Embryonic facial prominence (tissue), 1 donor: ENCODE measurements at regions not wholly inside any gene's neighbourhood (a gene's known extent, or its start where the extent isn't known, plus 50 kb on each side); places are given as distances from the start of the nearest gene placed in this dataset.
"Not testable (repeated sequence)": the region's sequence is repeated elsewhere in the genome, so short reads cannot be mapped to it uniquely, and the experiment has no call there.

Source experiments
- DNase-seq: peaks from one replicate; pipeline ENCODE4 v3.0.0-alpha.2; 2016; ENCODE audit errors: extremely low spot score

- no peak for DNase-seq
Observed at GRCh38 chr15:95600367-95600766, 730.1 kb upstream of the NR2F2 start.

- no peak for DNase-seq
Observed at GRCh38 chr15:95600884-95601283, 729.6 kb upstream of the NR2F2 start.

DNA sequence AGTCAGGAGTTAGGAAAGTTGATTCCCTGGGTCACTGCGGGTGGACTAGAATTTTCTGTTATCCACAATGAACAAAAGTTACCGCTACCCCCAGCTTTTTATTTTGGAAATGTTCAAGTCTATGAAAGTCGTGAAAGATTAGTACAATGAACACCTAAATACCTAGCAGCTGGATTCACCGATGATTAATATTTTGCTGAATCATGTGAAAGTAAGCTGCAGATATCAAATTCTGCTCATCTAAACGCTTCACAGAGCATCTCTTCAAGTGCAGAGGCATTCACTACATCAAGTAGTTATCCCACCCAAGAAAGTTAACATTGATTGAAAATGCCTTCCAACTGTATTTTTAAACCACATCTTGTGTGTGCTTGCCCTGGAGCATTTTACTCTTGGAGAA is 729.0 kb upstream of the NR2F2 start:
- DNase-seq, result no peak

- no peak for DNase-seq
Observed at GRCh38 chr15:95603802-95604201, 726.7 kb upstream of the NR2F2 start.

DNA sequence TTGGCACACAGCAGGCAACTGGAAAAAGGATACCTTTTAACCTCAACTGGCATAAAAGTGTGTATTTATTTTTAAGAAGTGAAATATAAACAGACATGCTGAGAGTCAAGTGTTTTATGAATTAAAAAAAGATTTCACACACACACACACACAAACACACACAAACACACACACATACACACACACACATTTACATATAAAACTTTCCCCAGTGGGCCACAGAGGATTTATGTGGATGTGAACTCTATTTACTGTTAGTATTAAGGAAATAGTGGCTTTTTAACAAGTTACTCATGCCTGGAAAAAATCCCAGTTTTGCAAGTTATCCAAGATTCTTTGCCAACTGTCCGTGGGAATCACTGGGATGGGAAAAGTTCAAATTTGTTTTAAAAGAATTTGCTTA is 725.9 kb upstream of the NR2F2 start:
- no peak for DNase-seq

DNA sequence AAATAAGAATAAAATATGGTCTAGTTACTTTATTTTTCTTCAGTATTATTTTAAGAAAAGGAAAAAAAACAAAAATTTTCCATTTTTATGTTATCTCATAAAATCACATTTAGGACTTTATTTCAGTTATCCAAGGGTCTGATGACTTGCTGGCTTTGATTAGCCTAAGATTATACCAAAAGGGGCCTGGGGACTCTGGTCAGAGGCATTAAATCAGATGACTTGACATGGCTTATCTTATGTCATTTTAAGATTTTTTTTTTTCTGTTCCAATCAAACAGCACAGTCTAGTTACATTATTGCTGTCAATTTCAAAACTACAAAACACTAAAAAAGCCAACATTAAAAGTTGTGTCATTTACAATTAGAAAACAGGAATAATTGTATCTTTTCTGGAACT is 725.4 kb upstream of the NR2F2 start:
- no peak for DNase-seq

- no peak for DNase-seq
Observed at GRCh38 chr15:95606551-95606950, 723.9 kb upstream of the NR2F2 start.

DNA sequence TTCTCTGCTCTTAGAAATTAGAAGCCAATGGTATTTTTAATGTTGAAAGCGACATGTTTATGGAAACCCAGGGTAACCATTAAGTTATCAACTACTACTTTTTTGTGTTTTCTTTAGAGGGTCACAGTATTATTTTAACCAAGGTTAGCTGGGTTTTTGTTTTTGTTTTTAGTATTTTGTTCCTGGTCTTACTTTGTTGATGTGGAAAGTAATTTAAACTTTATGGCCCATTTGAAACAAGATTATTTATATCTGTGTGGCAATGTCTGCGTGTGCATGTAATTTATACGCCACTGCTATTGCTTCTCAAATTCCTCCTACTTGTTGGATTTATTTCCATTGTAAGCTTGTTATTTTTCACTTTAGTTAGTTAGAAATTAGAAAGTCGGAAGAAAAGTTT is 722.1 kb upstream of the NR2F2 start:
- DNase-seq, result no peak

DNA sequence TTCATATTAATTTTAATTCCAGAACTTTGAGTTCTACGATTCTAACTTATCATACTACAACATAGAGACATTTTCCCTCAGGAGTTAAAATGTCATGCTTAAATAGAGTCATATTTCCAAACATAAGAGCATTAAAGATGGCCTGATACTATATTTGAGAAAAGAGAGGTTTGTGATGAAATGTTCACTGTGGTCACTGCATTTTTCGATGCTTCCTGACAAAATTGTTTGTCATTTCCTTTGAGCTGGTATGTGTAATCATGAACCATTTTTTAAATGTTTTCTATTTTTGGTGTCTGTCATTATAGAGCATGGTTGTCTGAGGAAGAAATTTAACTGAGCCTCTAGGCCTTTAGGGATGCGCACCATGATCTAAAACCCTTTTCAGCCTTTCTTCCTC is 721.4 kb upstream of the NR2F2 start:
- no peak for DNase-seq

- DNase-seq, result no peak
Observed at GRCh38 chr15:95610945-95611344, 719.6 kb upstream of the NR2F2 start.

DNA sequence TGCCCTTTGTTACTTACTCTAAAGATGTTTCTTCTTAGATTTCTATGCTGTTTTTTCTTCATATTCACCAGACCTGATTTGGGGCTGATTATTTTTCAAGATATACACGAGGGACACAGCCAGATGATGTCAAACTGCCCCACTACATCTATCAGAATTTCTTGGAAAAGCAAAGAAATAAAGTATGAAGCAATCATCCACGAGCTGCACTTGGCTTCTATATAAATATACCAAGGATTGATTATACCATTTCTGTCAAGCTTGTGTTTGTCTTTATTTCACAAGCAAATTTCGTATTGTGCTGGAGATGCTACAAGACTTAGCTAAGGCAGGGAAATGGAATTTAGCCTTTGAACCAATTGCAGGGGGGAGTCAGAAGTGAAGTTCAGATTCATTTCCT is 715.1 kb upstream of the NR2F2 start:
- no peak for DNase-seq

GRCh38 chr15:95616306-95616705 is 714.2 kb upstream of the NR2F2 start:
- DNase-seq, result no peak

DNA sequence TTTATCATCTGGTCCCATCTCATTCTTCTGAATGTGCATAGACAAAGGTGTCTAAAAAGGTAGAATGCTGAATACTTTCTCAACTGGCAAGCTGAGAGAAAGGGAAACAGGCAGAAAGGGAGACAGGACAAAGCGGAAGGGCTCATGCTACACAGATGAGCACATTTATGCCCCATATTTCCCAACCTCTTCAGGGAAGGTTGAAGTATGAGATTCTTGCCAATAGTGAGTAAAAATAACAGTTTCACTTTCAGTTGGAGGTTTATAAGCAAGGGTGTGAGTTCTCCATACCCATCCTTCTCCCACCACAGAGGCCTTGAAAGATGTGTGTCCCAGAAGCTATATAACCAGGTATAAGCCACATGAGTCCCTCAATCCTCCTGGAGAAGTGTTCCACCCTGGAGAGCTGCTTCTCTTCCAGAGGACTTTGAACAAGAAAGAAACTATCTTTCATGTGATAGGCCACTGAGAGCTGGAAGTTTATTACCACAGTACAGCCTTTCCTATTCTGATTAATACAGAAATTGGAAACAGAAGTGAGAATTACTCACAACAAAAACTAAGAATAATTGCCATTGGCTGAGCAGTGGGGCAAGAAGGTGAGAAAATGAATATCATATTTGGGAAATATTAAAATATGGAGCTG is 709.4 kb upstream of the NR2F2 start:
- no peak for DNase-seq

- DNase-seq, result no peak
Observed at GRCh38 chr15:95622843-95623242, 707.7 kb upstream of the NR2F2 start.

GRCh38 chr15:95624100-95624499 is 706.4 kb upstream of the NR2F2 start:
- no peak for DNase-seq

GRCh38 chr15:95624616-95625361 is 705.7 kb upstream of the NR2F2 start:
- no peak for DNase-seq

GRCh38 chr15:95626501-95627361 is 703.8 kb upstream of the NR2F2 start:
- DNase-seq, result peak; percentile 22

GRCh38 chr15:95629503-95630168 is 700.9 kb upstream of the NR2F2 start:
- no peak for DNase-seq

DNA sequence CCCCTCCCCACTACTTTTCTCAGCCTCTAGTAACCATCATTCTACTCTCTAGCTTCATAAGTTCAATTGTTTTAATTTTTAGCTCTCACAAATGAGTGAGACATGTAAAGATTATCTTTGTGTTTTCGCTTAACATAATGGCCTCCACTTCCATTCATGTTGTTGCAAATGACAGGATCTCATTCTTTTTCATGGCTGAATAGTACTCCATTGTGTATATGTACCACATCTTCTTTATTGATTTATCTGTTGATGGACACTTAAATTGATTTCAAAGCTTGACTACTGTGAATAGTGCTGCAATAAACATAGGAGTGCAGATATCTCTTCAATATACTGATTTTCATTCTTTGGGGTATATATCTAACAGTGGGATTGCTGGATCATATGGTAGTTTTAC is 699.8 kb upstream of the NR2F2 start:
- no peak for DNase-seq

DNA sequence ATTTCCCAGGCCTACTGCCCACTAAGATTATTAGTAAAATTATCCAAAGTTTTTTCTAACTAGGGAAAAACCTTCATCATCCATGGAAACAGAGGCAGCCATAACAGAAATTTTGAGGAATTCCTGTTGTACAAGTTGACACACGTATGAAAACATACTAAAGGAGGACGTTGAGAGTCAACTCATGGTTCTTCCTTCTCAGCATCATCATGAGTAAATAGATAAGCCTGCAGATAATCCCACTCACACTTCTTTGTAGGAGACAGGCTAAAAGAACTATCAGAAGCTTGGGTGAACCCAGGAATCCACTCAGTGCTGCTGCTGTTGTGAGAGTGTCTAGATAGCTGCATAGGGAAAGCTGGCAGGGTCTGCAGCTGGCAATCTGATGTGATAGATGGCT is 694.8 kb upstream of the NR2F2 start:
- DNase-seq, result no peak

GRCh38 chr15:95636107-95636506 is 694.4 kb upstream of the NR2F2 start:
- no peak for DNase-seq

- not testable (repeated sequence) for DNase-seq
Observed at GRCh38 chr15:95637234-95637633, 693.3 kb upstream of the NR2F2 start.
